GM19468 (cell line): ENCODE measurements at regions not wholly inside any gene's neighbourhood (a gene's known extent, or its start where the extent isn't known, plus 50 kb on each side); places are given as distances from the start of the nearest gene placed in this dataset.
A peak's percentile ranks its signal among the peaks of the same experiment; 100 is the strongest.
"Not testable (repeated sequence)": the region's sequence is repeated elsewhere in the genome, so short reads cannot be mapped to it uniquely, and the experiment has no call there.

Experiments
- ATAC-seq: cut with Tn5 transposase; IDR thresholded peaks from one replicate; pipeline ENCODE4 v1.9.1; 2021; ENCODE audit warnings: mild to moderate bottlenecking, moderate library complexity, moderate number of reproducible peaks; ENCODE audit not compliant: unreplicated experiment; ENCODE audit errors: extremely low read depth

DNA sequence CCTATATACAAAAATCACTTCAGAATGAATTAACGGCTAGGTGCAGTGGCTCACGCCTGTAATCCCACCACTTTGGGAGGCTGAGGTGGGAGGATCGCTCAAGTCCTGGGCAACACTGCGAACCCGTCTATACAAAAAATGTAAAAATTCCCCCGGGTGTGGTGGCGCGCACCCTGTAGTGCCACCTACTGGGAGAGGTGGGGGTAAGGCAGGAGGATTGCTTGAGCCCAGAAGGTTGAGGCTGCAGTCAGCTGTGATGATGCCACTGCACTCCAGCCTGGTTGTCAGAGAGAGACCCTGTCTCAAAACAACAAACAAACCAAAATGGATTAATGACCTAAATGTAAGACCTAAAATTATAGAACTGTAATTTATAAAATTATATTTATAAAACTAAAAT is 236.2 kb downstream of the SPATA31A6 start:
- ATAC-seq, result not testable (repeated sequence)

- peak; percentile 67 for ATAC-seq
These were observed 236.9 kb downstream of the SPATA31A6 start for GRCh38 chr9:42420324-42420723.

- ATAC-seq, result not testable (repeated sequence)
These were observed 238.2 kb downstream of the SPATA31A6 start for GRCh38 chr9:42421630-42422029.

- peak; percentile 29 for ATAC-seq
These were observed 247.5 kb downstream of the SPATA31A6 start for GRCh38 chr9:42430674-42431615.

- not testable (repeated sequence) for ATAC-seq
These were observed 248.2 kb downstream of the SPATA31A6 start for GRCh38 chr9:42431616-42432010.

DNA sequence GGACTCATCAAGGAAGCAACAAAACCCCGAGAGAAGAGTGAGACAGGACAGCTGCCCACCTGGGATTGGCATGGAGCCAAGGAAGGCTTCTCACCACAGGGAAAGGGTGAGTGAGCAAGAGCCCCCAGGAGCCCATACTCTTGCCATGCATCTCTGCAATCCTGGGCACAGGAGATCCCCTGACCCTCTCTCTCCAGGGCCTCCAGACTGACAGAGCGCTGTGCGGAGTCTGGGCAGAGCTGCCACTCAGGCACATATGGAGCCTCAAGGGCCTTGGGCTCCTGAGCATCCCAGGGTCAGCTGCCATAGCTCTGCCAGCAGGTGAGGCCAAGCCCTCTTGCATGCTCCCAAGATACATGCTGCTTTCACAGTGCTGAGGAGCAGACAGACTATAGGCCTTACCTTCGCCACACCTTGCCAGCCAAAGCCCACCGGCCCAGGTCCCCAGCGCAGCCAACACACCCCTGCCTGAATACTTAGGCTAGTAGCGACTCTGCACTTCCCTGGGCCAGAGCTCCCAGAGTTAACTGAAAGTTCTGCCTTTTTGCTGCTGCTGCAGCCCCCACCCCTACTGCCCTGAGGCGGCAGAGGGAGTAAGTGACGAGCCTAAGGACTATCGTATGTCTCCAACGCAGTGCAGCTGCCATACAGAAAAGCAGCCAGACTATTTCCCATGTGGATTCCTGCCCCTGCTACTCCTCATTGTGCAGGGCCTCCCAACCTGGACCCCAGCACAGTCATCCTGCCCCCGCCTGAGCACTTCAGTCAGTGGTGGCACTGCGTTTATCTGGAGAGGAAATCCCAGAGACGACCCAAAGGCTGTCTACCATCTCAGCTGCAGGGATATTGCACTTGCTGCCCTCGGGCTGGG is 251.6 kb downstream of the SPATA31A6 start:
- not testable (repeated sequence) for ATAC-seq

- ATAC-seq, result not testable (repeated sequence)
These were observed 252.4 kb downstream of the SPATA31A6 start for GRCh38 chr9:42435715-42436342.

GRCh38 chr9:42437057-42437759 is 253.7 kb downstream of the SPATA31A6 start:
- not testable (repeated sequence) for ATAC-seq

GRCh38 chr9:42442680-42443079 is 259.2 kb downstream of the SPATA31A6 start:
- not testable (repeated sequence) for ATAC-seq

DNA sequence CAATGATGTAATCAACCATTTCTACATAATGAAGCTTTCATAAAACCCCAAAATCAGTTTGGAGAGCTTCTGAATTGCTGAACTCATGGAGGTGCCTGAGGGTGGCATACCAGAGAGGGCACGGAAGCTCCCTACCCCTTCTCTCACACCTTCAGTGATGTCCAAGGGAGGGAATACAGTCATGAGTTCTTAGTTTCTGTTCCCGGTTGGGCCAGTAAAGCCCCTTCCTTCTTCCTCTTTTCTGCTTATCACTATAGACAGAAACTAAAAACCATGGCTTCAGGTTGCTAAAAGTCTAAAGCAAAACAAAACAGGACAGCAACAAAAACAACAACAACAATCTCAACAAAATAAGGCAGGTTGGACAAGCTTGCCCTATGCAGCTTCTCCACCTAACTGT is 260.0 kb downstream of the SPATA31A6 start:
- ATAC-seq, result peak; percentile 29

GRCh38 chr9:42461436-42461835 is 278.0 kb downstream of the SPATA31A6 start:
- not testable (repeated sequence) for ATAC-seq

DNA sequence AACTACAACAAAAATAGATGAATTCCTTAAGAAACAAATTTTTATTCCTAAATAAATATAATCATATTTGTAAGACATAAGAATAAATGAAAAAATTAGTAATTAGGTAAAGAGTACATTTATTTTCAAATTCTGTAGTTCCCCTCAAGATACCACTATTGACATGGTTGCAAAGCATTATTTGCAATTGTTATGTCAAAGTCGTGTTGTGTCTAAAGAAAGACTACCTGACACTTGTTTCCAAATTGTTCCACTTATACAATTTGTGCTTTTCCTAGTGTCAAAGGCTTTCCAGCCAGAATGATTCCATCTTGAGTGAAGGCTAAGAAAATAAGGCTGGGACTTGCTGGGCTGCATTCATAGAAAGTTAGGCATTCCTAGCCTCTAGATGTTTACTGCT is 278.4 kb downstream of the SPATA31A6 start:
- ATAC-seq, result not testable (repeated sequence)

DNA sequence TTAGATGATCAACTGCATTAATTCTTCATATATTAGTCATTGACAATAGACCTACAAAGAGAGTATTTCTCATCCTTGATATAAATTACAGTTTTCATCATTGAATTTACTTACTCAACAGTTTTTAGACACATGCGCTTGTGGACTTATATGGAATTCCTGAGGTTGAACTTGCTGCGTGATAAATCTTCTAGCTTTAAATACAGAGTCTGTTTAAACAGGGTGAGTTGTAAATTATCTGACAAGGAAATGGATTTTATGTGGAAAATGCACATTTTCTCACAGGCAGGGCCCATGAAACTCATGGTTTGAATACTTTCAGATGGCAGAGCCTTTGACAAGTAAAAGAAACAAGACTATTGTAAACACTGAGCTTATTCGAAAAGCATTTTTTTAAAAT is 280.5 kb downstream of the SPATA31A6 start:
- ATAC-seq, result not testable (repeated sequence)

- ATAC-seq, result not testable (repeated sequence)
These were observed 287.1 kb downstream of the SPATA31A6 start for GRCh38 chr9:42470577-42470976.

- ATAC-seq, result not testable (repeated sequence)
These were observed 307.5 kb downstream of the SPATA31A6 start for GRCh38 chr9:42490989-42491388.

DNA sequence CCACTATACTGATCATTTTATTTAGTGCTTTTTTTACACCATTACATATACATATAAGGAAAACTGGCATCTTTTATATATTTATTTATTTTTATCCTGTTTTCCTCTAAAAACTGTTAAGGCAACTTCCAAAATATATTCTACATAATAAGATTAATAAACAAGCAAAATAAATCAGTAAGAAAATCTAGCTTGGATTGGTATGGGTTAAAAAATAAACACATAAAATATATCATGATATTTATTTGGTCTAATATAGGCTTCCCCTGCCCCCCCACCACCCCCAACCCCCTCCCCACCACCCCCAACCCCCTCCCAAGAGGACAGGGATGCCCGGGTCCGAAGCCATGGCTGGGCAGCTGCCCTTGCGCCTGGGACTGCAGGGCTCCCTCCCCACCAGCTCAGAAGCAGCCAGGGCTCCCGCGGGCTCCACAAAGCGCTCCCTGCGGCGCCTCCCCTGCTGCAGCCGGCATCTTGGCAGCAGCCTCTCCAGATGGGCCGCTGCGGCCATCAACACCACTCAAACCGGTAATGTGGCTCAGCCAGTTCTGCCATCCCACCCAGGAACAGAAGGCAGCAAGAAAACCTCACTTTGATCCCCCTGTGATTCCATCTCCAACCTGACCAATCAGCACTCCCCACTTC is 319.3 kb downstream of the SPATA31A6 start:
- ATAC-seq, result not testable (repeated sequence)

- ATAC-seq, result not testable (repeated sequence)
These were observed 324.7 kb downstream of the SPATA31A6 start for GRCh38 chr9:42508111-42508510.

DNA sequence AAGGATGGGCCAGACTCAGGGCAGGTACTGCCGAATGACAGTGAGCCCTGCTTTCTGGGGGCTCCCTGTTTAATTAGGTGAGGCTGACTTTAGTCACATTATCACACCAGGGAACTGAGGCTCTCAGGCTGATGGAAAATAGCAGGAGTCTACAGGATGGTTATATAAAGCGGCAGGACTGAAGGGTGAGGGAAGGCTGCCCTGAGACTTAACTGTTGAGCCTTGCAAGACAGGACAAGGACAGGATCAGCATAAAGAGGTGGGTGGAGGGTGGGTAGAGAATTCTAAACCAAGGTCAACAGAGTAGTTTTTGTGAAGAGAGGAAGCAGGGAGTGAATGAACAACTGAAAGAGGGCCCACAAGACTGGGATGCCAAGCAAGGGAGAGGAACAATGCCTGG is 330.1 kb downstream of the SPATA31A6 start:
- ATAC-seq, result not testable (repeated sequence)

DNA sequence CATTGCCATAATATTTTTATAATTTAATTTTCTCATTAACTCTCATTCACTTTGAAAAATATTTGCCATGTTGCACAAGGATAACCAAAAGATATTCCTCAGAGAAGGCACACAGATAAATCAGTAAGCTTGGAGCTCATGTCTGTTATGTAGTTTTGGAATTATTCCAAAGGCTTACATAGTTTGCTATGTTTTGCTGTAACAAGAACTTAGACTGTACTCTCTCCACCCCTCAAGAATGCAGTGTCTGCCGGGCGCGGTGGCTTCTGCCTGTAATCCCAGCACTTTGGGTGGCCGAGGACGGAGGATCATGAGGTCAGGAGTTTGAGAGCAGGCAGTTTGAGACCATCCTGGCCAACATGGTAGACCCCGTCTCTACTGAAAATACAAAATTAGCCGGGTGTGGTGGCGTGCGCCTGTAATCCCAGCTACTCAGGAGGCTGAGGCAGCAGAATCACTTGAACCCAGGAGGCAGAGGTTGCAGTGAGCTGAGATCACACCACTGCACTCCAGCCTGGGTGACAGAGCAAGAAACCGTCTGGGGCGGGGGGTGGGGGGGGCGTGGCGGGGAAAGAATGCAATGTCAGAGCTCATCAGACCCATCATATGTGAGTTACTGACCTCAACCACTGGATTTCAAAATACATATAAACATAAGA is 351.0 kb downstream of the SPATA31A6 start:
- not testable (repeated sequence) for ATAC-seq
